HT1080 (cell line): ENCODE measurements at regions not wholly inside any gene's neighbourhood (a gene's known extent, or its start where the extent isn't known, plus 50 kb on each side); places are given as distances from the start of the nearest gene placed in this dataset.
"Not testable (repeated sequence)": the region's sequence is repeated elsewhere in the genome, so short reads cannot be mapped to it uniquely, and the experiment has no call there.

Experiments used
- DNase-seq: peaks from one replicate; pipeline ENCODE4 v3.0.0-alpha.2; 2015; ENCODE audit warnings: low read depth

DNA sequence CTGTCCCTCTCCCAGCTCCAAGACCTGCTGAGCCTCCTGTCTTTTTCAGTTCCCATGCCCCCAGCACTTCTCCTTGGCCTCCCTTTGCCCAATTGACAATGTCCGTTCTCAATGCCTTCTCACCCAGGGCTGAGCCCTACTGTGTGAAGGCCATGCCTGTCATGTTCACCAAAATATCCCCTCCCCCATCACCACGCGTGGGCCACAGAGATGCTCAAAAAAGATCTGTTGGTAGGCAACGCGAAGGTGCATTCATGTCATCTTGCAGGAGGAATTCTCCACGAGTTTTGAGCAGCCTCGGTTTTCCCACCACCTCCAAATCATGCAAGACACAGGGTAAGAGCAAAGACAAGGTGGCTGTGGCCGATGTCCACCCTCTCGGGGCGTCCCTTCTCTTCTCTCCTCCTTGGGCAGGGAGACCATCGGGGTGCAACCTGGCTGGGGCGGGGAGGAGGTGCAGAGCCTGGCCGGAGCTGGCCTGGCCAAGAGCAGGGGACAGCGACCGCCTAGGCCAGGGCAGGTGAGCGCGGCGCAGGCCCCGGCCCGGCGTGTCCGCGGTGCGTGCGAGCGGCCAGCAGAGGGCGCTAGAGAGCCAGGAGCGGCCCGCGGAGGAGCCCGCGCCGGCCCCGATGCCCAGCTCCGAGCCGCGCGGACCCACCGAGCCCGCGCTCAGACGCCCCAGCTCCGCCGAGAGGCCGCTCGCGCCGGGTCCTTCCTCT is 56.3 kb upstream of the KRTAP5-11 start:
- peak; percentile 15 for DNase-seq

- DNase-seq, result not testable (repeated sequence)
These were observed 56.8 kb upstream of the KRTAP5-11 start for GRCh38 chr11:71639520-71639849.

DNA sequence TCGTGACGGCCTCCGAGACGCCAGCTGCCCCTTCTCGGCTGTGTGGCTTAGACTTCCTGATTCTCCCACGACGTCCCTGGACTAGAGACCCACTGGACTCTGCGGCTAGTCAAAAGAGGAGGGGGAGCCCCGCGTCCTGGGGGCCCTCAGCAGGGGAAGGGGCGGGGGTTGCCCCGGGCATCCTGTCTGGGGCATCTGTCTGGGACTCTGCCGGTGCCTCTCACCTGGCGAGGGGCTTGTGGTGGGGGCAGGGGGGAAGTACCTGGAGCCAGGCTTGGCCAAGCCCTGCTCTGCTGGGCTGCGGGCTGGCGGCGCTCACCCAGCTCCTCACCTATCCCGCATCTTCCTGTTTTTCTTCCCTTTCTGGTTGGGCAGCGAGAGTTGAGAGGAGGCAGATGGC is 57.2 kb upstream of the KRTAP5-11 start:
- DNase-seq, result not testable (repeated sequence)

DNA sequence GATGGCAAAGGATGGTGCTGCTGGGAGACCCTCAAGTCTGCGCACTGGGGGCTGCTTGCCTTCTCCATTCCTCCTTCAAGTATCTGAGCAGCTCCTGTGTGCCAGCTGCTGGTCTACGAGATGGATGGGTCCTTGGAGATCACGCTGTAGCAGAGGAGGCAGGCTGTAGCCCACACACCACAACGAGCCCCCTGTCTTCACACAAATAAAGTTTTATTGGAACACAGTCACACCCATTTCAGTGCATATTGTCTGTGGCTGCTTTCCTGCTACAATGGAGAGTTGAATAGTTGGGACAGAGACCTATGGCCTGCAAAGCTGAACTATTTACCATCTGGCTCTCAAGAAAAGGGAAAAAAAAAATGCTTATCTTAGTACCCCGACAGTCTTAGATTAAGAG is 64.4 kb upstream of the KRTAP5-11 start:
- DNase-seq, result not testable (repeated sequence)

DNA sequence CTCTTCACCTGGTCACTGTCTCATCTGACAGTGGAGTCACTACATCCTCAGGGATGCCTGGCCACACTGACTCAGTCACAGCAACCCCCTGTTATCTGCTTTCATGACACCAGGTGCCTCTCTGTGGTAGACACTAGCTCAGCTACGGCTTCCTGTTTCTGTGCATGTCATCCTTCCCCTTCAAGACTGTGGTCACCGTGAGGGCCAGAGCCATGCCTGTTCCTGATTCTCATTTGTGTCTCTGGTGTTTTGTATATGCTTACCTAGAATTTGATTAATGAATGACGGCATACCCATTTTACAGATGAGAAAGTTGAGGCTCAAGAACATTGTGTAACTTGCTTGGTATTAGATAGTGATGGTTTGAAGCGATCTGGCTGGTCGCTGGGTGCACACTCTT is 70.3 kb upstream of the KRTAP5-11 start:
- not testable (repeated sequence) for DNase-seq

GRCh38 chr11:71654423-71654822 is 71.7 kb upstream of the KRTAP5-11 start:
- DNase-seq, result not testable (repeated sequence)

DNA sequence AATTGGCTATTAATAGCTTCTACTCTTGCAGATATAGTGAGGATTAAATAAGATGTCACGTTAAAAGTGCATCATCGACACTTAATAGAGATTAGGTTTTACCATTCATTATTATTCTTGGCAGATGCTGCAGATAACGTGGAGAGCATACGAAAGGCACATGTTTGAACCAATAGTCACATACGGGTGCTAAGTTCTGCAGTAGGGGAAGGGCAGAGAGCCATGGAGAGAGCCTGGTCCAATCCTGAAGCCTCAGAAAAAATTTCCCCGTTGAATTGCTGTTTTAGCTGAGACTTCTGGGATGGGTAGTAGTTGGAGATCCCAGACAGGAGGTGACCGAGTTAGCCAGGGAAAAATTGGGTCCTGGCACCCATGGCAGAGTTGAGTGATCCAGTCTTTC is 72.4 kb upstream of the KRTAP5-11 start:
- not testable (repeated sequence) for DNase-seq

- peak; percentile 5 for DNase-seq
These were observed 73.8 kb upstream of the KRTAP5-11 start for GRCh38 chr11:71656513-71656912.

DNA sequence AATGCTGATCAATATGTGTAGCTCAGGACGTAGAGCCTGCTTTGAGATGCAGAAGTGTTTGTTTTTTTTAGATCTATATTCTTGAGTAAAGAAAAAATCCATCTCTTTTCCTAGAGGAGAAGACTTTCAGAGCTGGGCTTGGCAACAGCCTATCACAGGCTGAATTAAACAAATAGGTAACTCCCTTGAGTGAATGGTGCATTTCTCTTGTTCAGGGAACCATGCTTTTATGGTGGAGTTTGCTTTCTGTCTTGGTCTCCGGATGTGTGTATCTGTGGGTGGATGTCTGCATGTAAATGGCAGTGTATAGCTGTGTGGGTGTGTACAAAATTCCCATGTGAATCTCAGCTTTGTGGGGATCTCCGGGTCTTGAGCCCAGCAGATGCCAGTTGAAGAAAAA is 82.3 kb upstream of the KRTAP5-11 start:
- DNase-seq, result not testable (repeated sequence)

- DNase-seq, result not testable (repeated sequence)
These were observed 115.4 kb upstream of the KRTAP5-11 start for GRCh38 chr11:71698110-71698509.

DNA sequence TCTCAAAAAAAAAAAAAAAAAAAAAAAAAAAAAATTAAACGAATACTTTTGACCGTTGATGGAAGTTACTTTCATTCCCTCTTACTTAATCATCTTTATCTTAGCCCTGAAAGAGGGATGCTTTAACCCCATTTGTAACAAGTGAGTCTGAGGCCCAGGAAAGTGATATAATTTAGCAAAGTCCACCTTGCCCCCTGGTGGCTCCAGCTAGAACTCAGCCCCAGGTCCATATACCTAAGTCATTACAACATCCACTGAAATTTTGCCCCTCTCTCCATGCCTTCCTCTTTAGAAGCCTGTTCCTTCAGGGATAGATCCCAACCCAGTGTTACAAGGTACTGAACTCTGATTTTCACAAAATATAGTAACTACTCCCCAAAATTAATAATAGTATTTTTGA is 116.3 kb upstream of the KRTAP5-11 start:
- not testable (repeated sequence) for DNase-seq

GRCh38 chr11:71701435-71702291 is 119.0 kb upstream of the KRTAP5-11 start:
- not testable (repeated sequence) for DNase-seq

DNA sequence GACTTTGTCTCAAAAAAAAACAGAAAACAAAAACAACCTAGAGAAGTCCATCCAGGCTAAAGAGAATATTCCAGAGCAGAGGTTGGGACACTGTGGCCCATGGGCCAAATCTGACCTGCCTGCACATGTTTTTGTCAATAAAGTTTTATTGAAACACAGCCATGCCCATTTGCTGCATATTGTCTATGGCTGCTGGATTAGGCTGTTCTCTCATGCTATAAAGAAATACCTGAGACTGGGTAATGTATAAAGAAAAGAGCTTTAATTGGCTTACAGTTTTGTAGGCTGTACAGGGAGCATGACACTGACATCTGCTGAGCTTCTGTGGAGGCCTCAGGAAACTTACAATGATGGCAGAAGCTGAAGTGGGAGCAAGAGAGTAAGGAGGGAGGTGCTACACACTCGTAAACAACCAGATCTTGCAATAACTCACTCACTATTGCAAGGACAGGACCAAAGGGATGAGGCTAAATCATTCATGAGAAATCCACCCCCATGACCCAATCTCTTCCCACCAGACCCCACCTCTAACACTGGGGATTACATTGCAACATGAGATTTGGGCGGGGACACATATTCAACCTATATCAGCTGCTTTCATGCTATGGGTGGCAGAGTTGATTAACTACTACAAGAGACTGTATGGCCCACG is 122.5 kb upstream of the KRTAP5-11 start:
- not testable (repeated sequence) for DNase-seq

DNA sequence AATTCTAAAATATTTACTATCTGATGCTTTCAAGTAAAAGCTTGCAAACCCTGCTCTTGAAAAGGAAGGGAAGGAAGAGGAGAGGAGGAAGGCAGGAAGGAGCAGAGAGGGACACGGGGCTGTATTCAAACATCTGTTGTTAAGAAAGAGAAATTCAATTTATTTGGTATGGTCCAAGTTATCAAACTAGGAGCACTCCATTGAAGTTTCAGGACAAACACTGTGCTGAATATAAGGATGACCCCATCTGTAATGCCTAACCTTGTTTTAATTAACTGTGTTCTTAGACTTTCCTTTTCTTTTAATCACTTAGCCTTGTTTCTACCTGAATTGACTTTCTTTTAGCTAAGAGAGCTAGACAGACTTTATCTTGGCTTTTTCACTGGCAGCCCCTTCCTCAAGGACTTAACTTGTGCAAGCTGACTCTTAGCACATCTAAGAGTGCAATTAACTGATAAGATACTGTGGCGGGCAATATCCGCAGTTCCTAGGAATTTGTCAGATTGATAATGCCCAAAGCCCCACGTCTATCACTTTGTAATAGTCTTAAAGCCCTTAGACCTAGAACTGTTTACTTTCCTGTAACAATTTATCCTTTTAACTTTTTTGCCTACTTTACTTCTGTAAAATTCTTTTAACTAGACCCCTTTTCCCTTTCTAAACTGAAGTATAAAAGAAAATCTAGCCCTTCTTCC is 123.2 kb upstream of the KRTAP5-11 start:
- not testable (repeated sequence) for DNase-seq

GRCh38 chr11:71707083-71707482 is 124.4 kb upstream of the KRTAP5-11 start:
- DNase-seq, result not testable (repeated sequence)

DNA sequence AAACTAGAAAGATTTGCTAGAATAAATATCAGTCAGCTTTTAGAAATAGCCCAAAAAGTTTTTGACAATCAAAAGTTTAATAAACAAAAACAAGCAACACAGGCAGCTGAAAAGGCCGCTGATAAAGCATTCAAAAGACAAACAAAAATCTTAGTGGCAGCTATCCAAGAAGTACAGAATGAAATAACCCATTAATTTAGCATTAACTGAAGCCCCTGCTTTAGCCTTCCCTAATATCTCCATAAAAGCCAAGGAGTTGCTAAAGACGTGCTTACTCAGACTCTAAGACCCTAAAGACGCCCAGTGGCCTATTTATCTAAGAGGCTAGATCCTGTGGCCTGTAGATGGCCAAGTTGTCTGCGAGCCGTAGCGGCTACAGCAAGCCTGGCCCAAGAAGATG is 123.5 kb upstream of the DEFB108B start:
- DNase-seq, result not testable (repeated sequence)

DNA sequence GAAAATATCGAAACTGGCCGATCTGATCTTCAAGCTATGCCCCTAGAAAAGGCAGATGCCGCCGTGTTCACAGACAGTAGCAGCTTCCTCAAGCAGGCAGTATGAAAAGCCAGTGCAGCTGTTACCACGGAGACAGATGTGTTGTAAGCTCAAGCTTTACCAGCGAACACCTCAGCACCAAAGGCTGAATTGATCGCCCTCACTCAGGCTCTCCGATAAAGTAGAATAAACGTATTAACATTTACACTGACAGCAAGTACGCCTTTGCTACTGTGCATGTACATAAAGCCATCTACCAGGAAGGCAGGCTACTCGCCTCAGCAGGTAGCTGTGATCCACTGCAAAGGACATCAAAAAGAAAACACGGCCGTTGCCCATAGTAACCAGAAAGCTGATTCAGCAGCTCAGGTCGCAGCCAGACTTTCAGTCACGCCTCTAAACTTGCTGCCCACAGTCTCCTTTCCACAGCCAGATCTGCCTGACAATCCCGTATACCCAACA is 122.8 kb upstream of the DEFB108B start:
- DNase-seq, result peak; percentile 10

- not testable (repeated sequence) for DNase-seq
These were observed 122.2 kb upstream of the DEFB108B start for GRCh38 chr11:71710701-71711385.

GRCh38 chr11:71712350-71712749 is 120.7 kb upstream of the DEFB108B start:
- not testable (repeated sequence) for DNase-seq

DNA sequence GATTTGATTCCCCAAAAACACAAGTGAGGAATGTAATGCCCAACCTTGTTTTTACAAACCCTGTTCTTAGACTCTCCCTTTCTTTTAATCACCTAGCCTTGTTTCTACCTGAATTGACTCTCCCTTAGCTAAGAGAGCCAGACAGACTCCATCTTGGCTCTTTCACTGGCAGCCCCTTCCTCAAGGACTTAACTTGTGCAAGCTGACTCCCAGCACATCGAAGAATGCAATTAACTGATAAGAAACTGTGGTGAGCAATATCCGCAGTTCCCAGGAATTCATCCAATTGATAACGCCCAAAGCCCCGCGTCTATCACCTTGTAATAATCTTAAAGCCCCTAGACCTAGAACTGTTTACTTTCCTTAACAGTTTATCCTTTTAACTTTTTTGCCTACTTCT is 120.2 kb upstream of the DEFB108B start:
- DNase-seq, result not testable (repeated sequence)

DNA sequence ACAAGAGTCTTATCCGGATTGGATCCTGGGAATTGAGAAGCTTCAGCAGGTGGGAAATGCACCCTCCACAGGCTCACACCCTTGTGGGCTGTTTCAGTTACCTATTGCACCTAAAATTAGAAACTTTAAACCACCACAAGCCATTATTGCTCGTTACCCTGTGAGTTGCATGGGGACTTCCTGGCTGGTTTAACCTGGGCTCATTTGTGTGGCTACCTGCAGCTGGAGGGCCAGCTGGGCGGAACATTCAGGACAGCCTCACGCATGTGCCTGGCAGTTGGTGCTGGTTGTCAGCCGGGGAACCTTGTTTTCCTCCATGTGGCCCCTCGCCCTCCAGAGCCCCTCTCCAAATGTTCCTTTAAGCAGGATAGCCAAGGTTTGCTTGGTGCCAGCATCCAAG is 118.5 kb upstream of the DEFB108B start:
- not testable (repeated sequence) for DNase-seq
